Pons (tissue), 1 donor: ENCODE measurements at regions not wholly inside any gene's neighbourhood (a gene's known extent, or its start where the extent isn't known, plus 50 kb on each side); places are given as distances from the start of the nearest gene placed in this dataset.
"Not testable (repeated sequence)": the region's sequence is repeated elsewhere in the genome, so short reads cannot be mapped to it uniquely, and the experiment has no call there.

Source experiments
- DNase-seq: peaks from one replicate; pipeline ENCODE4 v3.0.0-alpha.2; 2016; ENCODE audit warnings: low spot score

DNA sequence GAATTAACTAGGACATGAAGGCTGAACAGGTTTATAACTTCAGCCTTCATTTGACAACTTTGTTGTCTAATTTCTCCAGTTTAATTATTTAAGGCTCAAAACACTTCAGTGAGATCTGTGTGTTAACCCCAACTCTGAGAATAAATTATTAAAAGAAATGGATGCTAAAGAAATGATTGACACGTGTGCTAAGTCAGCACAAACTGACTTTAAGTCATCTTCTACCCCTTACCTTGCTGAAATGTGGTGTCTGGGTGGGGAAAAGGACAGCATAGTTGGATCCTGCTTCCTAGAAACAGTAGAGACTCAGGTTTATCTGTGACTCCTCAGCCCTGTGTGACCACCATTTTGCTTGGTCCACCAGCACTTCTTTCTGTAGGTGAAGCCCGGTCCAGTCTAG lies 324.8 kb upstream of the NPSR1 start:
- DNase-seq = no peak

DNA sequence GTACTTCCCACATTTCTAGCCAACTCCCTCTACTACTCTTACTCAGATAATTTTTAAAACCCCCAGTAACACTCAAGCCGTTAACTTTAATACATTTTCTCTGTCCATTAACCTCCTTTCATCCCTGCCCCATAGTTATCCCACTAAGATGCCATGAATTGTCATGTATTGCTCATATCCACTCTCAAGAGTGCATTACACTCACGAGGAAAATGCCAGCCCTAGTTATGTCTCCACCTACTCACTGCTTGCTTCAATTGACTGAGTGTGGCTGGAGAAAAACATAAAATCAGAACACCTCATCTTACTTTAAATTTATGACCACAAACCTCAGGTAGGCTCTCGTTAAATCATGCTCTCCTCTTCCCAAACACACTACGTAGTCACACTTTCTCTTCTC lies 324.1 kb upstream of the NPSR1 start:
- no peak for DNase-seq

DNA sequence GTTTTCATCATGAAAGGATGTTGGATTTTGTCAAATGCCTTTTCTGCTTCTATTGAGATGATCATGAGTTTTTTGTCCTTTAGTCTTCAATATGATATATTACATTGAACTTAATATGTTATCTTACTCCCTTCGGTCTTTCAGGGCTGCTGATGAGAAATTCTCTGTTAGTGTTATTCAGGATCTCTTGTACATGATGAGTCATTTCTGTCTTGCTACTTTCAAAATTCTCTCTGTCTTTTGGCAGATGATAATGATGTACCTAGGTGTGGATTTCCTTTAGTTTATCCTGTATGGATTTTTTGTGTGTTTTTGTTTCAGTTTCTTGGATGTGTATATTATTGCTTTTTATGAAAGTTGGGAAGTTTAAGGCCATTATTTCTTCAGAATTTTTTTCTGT lies 320.9 kb upstream of the NPSR1 start:
- DNase-seq = no peak

DNA sequence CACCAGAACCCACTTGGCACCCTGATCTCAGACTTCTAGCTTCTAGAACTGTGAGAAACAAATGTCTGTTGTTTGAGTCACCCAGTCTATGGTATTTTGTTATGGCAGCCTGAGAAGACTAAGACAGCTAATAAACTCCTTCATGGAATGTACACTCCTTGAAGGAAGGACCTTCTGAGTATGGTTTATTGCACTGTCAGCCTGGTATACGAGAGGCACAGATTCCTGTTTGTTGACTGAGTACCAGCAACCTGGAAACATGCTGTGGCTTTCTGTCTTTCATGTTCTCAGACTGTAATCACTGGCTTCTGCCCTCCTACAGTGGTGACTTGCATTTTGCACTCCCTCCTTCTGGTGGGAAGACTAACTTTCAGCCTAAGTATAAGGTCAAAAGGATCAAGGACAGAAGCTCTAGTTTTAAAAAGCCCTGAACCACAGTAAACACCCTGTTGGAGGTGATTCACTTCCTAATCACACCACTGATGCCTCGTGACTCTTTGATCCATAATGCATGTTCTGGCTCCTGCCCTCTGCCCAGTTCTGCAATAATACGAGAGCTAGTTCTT lies 319.0 kb upstream of the NPSR1 start:
- DNase-seq = no peak

GRCh38 chr7:34341326-34341725 lies 316.7 kb upstream of the NPSR1 start:
- DNase-seq = no peak

- DNase-seq = no peak
These were observed 315.6 kb upstream of the NPSR1 start for GRCh38 chr7:34342387-34342786.

- no peak for DNase-seq
These were observed 314.4 kb upstream of the NPSR1 start for GRCh38 chr7:34343667-34344066.

- no peak for DNase-seq
These were observed 304.0 kb upstream of the NPSR1 start for GRCh38 chr7:34354011-34354410.

DNA sequence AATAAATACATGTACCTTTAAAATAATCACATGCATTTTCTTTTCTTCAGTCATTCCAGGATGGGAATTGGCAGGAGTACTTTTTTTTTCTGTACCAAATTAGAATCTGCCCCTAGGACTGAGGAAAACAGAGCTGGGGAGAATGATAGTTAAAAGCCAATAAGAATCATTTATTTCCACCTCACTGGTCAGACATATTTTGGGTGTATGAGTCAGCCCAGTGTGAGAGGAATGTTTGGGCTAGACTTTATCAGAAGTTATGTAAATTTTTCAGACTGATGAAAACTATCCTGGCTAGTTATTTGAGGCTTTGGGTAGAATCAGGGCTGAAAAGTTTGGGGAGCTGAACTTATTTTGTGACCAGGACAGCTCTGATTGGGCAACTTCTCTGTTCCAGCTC lies 303.1 kb upstream of the NPSR1 start:
- peak; percentile 19 for DNase-seq

GRCh38 chr7:34357068-34357467 lies 300.9 kb upstream of the NPSR1 start:
- no peak for DNase-seq

- DNase-seq = no peak
These were observed 300.1 kb upstream of the NPSR1 start for GRCh38 chr7:34357946-34358345.

GRCh38 chr7:34358578-34358977 lies 299.4 kb upstream of the NPSR1 start:
- DNase-seq = not testable (repeated sequence)

DNA sequence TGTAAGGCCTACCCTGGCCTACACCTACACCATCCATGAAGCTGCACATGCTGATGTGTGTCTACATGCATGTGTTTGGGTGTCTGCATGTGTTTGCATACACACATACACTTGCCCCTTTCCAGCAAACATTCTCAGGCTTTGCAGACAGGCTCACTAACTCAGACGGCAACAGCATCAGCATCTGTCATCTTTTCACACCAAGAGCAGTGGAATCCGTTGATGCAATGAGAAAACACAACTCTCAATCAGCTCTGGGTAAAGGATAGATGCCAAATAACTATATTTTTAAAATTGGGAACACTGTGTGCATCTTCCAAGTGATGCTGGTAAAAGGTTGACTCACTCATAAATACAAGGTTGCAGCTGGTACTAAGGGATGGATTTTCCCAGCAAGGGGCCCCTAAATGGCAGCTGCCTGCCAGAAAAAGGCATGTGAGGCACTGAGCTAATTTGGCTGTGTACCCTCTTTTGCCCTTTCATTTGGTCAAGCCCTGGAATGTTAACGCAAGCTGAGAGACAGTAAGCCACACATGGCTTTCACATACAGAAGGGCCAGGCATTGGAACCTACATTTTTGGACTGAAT lies 296.3 kb upstream of the NPSR1 start:
- peak; percentile 23 for DNase-seq

DNA sequence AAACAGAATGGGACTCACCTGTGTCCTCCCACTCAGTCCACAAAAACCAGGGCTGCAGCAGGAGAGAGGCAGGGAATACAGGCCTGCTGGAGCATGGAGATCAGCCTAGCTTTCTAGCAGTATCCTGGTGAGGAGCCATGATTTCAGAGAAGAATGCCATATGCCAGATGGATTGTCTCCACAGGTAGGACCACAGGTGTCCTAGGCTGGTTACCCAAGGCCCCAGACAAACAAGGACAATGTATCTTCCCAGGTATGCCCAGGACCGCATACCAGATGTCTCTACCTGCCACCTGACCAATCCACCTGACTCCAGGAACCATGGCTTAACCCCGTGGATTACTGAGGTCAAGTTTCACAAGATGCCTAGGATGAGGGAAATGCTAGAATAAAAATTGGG lies 295.4 kb upstream of the NPSR1 start:
- DNase-seq = no peak

DNA sequence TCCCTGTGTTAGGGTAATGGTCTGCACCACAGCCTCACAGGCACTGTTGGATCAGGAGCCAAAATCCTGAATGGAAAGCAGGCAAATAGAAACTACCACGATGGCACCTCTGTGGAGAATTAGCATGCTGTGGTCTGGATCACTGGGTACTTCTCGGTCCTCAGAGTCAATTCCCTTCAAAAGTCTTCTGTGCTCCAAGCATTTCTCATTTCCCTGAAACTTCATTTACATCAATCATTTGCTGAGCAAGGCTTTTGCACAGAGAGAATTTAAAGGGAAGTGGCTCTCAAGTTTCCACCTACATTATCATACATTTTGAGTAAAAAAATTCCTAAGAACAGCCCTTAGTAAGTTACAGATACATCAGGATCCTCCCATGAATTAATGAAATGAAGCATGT lies 293.9 kb upstream of the NPSR1 start:
- DNase-seq = no peak

DNA sequence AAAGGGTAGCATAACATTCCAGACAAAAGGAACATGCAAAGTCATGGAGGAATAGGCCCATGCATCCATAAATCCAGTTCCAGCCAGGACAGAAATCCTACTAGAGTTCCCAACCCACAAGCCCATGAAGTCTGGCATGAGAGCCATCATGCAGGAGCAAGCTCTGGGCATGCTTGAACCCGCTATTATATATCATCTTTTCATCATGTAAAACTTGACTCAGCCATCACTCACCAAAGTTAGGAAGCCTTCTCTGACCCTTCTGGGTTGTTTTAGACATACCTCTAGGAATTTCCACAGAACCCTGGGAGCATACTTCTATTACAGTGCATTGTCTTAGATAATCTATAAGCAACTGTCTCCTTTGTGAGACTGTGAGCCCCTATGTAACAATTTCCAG lies 293.0 kb upstream of the NPSR1 start:
- no peak for DNase-seq

- no peak for DNase-seq
These were observed 292.4 kb upstream of the NPSR1 start for GRCh38 chr7:34365611-34366010.

GRCh38 chr7:34371922-34372321 lies 286.1 kb upstream of the NPSR1 start:
- no peak for DNase-seq

DNA sequence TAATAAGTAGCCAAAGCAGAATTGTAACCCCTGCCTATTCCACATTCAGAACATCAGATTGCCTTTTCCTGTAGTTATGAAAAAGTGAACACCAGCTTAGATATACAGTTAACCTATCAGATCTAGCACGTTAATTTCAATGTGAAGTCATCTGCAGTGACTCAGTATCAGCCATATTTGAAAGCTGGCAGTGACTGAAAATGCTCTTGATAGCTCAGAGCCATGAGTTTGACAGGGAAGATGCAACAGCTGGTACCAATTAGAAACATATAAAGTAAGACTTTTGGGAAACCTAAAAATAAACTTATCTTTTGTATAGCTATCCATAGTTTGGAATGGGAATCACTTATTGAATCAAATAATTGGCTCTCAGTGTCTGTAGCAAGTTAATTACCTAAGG lies 284.1 kb upstream of the NPSR1 start:
- DNase-seq = no peak

DNA sequence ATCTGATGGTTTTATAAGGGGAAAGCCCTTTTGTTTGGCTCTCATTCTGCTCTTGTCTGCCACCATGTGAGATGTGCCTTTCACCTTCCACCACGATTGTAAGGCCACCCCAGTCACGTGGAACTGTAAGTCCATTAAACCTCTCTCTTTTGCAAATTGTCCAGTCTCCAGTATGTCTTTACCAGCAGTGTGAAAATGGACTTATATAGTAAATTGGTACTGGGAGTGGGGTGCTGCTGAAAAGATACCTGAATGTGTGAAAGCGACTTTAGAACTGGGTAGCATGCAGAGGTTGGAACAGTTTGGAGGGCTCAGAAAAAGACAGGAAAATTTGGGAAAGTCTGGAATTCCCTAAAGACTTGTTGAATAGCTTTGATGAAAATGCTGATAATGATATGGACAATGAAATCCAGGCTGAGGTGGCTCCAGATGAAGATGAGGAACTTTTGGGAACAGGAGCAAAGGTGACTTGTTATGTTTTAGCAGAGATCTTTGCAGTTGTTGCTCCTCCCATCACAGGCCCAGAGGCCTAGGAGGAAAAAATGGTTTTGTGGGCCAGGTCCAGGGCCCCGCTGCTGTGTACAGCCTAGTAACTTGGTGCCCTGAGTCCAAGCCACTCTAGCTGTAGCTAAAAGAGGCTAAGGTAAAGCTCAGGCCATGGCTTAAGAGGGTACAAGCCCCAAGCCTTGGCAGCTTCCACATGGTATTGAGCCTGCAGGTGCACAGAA lies 275.7 kb upstream of the NPSR1 start:
- no peak for DNase-seq

DNA sequence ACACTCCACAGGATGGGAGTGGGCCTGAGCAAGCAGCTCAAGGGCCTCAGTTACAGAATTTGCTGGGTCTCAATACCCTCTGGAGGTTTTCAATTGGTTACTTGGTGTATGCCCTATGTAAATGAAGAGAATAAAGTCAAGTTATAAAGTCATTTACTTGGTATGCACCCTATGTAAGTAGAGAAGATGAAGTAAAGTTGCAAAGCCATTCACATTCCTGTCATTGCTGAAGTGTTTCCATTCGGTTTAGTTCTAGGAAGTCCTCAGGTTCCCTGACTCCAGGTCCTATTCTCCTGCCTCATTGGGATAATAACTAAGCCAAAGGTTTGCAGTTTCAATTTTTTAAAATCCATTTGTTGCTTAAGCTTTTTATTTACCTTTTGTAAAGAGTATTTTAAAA lies 272.6 kb upstream of the NPSR1 start:
- no peak for DNase-seq

- DNase-seq = no peak
These were observed 268.5 kb upstream of the NPSR1 start for GRCh38 chr7:34389332-34390078.

DNA sequence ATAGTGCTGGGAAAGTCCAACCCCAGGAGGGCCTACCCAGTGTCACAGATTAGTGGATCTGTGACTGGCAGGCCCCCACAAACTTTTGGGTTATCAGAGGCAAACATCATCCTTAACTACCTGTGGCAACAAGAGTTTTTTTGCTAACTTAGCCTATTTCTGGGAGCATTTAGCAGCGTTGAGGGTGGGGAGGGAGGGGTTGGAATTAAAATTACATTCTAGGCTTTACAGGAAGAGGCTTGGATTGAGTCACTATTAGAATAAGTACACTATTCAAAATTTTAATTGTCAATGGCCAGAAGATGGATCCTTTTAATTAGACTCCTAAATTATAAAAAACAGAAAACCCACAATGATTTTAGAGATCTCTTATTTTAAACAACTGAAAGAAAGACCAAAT lies 267.9 kb upstream of the NPSR1 start:
- DNase-seq = no peak
